GM12873 (cell line): ENCODE measurements at regions not wholly inside any gene's neighbourhood (a gene's known extent, or its start where the extent isn't known, plus 50 kb on each side); places are given as distances from the start of the nearest gene placed in this dataset.

ENCODE experiments used
- CTCF ChIP-seq: IDR thresholded peaks from 2 replicates; pipeline ENCODE4 v1.5.1; 2012; ENCODE audit warnings: low read depth, mild to moderate bottlenecking, moderate library complexity, low read length, control low read depth; ENCODE audit not compliant: insufficient read depth; ENCODE audit errors: missing control alignments

- TF ChIP-seq CTCF: no peak
These were observed 385.6 kb downstream of the LMO4 start for GRCh38 chr1:87714278-87714677.

DNA sequence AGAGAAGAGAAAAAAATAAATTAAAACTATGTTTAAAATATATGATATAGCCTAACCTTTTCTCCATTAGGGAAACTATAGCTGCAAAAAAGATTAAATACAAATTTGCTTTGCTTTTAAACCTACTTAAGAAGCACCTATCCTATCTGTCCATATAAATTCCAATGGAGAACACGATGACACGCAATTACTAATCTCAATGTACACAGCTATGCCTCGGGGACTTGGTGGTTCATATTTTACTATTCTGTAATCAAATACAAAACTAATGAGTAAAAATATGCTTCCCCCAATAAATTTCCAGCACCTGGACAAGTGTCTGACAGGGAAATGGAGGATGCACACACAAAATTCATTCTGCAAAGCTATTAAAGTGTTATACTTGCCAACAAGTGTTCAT is 386.4 kb downstream of the LMO4 start:
- TF ChIP-seq CTCF: no peak

- TF ChIP-seq CTCF: no peak
These were observed 386.8 kb downstream of the LMO4 start for GRCh38 chr1:87715471-87715870.

DNA sequence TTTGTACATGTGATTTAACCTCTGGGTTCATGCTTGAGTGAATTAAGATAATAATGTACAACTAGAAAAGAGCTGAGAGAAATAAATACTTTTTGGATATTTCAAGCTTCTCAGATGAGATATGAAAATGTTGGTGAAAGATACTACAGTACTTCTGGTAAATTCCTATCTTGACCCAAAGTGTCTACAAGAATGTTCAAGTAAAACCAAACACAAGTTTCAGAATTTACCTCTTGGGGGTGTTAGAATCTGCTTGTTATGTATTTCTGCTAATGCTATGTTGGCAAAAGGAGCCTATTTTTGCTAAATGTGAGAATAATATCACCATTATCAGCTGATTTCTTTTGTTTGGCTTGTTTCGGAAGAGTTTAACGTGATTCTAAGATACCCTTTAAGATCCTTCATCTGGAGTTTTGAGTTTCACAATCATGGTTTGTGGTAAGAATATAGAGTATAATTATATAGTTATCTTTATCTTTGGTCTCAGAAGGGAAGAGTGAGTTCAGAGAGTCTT is 388.5 kb downstream of the LMO4 start:
- no peak for TF ChIP-seq CTCF

GRCh38 chr1:87718241-87718950 is 389.7 kb downstream of the LMO4 start:
- no peak for TF ChIP-seq CTCF

DNA sequence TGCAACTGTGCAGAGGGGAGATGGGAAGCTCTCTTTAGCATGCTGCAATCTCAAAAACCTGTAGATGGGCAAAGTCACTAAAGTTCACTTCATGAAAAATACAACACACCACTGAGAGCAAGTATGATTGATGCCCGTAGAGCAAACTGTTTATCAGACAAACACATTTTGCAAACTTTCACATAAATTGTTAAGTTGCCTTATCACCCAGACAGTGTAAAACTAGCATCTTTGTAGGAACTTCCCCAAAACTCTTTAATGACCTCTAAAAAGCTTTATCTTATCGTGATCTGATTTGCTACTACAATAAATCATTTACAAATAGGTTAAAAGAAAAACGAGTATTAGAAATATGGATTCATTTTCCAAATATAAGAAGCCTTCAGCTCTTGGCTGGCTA is 391.0 kb downstream of the LMO4 start:
- no peak for TF ChIP-seq CTCF

- no peak for TF ChIP-seq CTCF
These were observed 391.9 kb downstream of the LMO4 start for GRCh38 chr1:87720561-87720960.
